HEK293 (cell line): ENCODE measurements at regions not wholly inside any gene's neighbourhood (a gene's known extent, or its start where the extent isn't known, plus 50 kb on each side); places are given as distances from the start of the nearest gene placed in this dataset.

Source experiments
- CTCF ChIA-PET: fragments of 350-600 bp; formaldehyde crosslinking; extraction: SDS; loops from one replicate; lab custom pipeline; 2021; ENCODE audit warnings: antibody characterized with exemption; lab: Yijun Ruan, JAX
- POLR2A ChIA-PET: fragments of 300-600 bp; formaldehyde crosslinking; extraction: SDS; loops from one replicate; lab custom pipeline; 2020; ENCODE audit warnings: antibody characterized with exemption, inconsistent platforms; lab: Yijun Ruan, JAX
- H3K27ac ChIP-seq: fragments of 200-500 bp; sonication (Bioruptor generic); 2 replicates; pipeline ENCODE4 v1.5.1; 2014; ENCODE audit warnings: low read depth, low read length, control low read depth, inconsistent platforms; ENCODE audit errors: extremely low read depth
- H3K36me3 ChIP-seq, 2 experiments: fragments of 200-500 bp in 1 of 2; sonication (Bioruptor generic) in 1 of 2; 1 replicate in 1 of 2; 2 replicates in 1 of 2; pipeline ENCODE4 v1.5.1; 2014 to 2017; ENCODE audit warnings: inconsistent platforms in 2 of 2, low read length in 2 of 2; ENCODE audit not compliant: control insufficient read depth in 2 of 2, insufficient read depth in 1 of 2
- H3K4me1 ChIP-seq: fragments of 200-500 bp; sonication (Bioruptor generic); 2 replicates; pipeline ENCODE4 v1.5.1; 2014; ENCODE audit warnings: mild to moderate bottlenecking, low read length, inconsistent platforms; ENCODE audit not compliant: control insufficient read depth, insufficient read depth
- H3K4me3 ChIP-seq: 2 replicates; pipeline ENCODE4 v1.5.1; 2011; ENCODE audit warnings: low read depth, mild to moderate bottlenecking, control low read depth, low read length, moderate library complexity
- H3K9me3 ChIP-seq: fragments of 200-500 bp; sonication (Bioruptor generic); 2 replicates; pipeline ENCODE4 v1.5.1; 2014; ENCODE audit warnings: low read depth, low read length, inconsistent platforms; ENCODE audit not compliant: control insufficient read depth, insufficient read depth
- BCL6B ChIP-seq: fragments of 450-650 bp; formaldehyde crosslinking; IDR thresholded peaks from 2 replicates; pipeline ENCODE4 v1.5.1; 2017; ENCODE audit warnings: missing biosample characterization, missing genetic modification characterization
- GLI4 ChIP-seq: fragments of 450-650 bp; formaldehyde crosslinking; IDR thresholded peaks from 2 replicates; pipeline ENCODE4 v1.5.1; 2016; ENCODE audit warnings: missing biosample characterization, missing genetic modification characterization
- REPIN1 ChIP-seq: fragments of 450-650 bp; formaldehyde crosslinking; IDR thresholded peaks from 2 replicates; pipeline ENCODE4 v1.5.1; 2017; ENCODE audit warnings: missing biosample characterization, missing genetic modification characterization, low read depth
- TCF7L2 ChIP-seq: IDR thresholded peaks from 2 replicates; pipeline ENCODE4 v1.6.1; 2011; ENCODE audit warnings: low read depth, mild to moderate bottlenecking, inconsistent platforms, low read length, moderate library complexity, borderline replicate concordance
- TRIM28 ChIP-seq: IDR thresholded peaks from 2 replicates; pipeline ENCODE4 v1.6.1; 2011; ENCODE audit warnings: low read length, control low read depth, borderline replicate concordance
- ZNF138 ChIP-seq: fragments of 450-650 bp; formaldehyde crosslinking; IDR thresholded peaks from 2 replicates; pipeline ENCODE4 v1.5.1; 2016; ENCODE audit warnings: missing biosample characterization, missing genetic modification characterization, borderline replicate concordance
- ZNF16 ChIP-seq: fragments of 450-650 bp; formaldehyde crosslinking; IDR thresholded peaks from 2 replicates; pipeline ENCODE4 v1.5.1; 2016; ENCODE audit warnings: low read depth, missing biosample characterization, missing genetic modification characterization
- ZNF174 ChIP-seq: fragments of 450-650 bp; formaldehyde crosslinking; IDR thresholded peaks from 2 replicates; pipeline ENCODE4 v1.5.0; 2017; ENCODE audit warnings: missing biosample characterization, mild to moderate bottlenecking, missing genetic modification characterization
- ZNF19 ChIP-seq: fragments of 450-650 bp; formaldehyde crosslinking; IDR thresholded peaks from 2 replicates; pipeline ENCODE4; 2016; ENCODE audit warnings: missing biosample characterization, missing genetic modification characterization, low read depth
- ZNF2 ChIP-seq: fragments of 450-650 bp; formaldehyde crosslinking; IDR thresholded peaks from 2 replicates; pipeline ENCODE4 v1.5.1; 2016; ENCODE audit warnings: missing biosample characterization, missing genetic modification characterization
- ZNF248 ChIP-seq: fragments of 450-650 bp; formaldehyde crosslinking; IDR thresholded peaks from 2 replicates; pipeline ENCODE4 v1.5.1; 2017; ENCODE audit warnings: missing biosample characterization, missing genetic modification characterization
- ZNF274 ChIP-seq, 2 experiments: fragments of 200-500 bp in 1 of 2; fragments of 450-650 bp in 1 of 2; sonication (Bioruptor generic) in 1 of 2; formaldehyde crosslinking in 1 of 2; IDR thresholded peaks; 2 replicates each; pipeline versions ENCODE4 v1.5.1 to v1.6.1; 2014 to 2016; ENCODE audit warnings: borderline replicate concordance in 1 of 2, inconsistent platforms in 1 of 2, low read length in 1 of 2, missing biosample characterization in 1 of 2, missing genetic modification characterization in 1 of 2
- ZNF426 ChIP-seq: fragments of 450-650 bp; formaldehyde crosslinking; IDR thresholded peaks from 2 replicates; pipeline ENCODE4 v1.5.1; 2017; ENCODE audit warnings: missing biosample characterization, missing genetic modification characterization, mild to moderate bottlenecking, inconsistent platforms, moderate library complexity
- ZNF433 ChIP-seq: fragments of 450-650 bp; formaldehyde crosslinking; IDR thresholded peaks from 2 replicates; pipeline ENCODE4 v1.5.1; 2016; ENCODE audit warnings: missing biosample characterization, missing genetic modification characterization, low read depth
- ZNF510 ChIP-seq: fragments of 450-650 bp; formaldehyde crosslinking; IDR thresholded peaks from 2 replicates; pipeline ENCODE4 v1.5.1; 2018; ENCODE audit warnings: mild to moderate bottlenecking, missing genetic modification characterization, missing biosample characterization; ENCODE audit not compliant: insufficient replicate concordance
- ZNF514 ChIP-seq: fragments of 450-650 bp; formaldehyde crosslinking; IDR thresholded peaks from 2 replicates; pipeline ENCODE4 v1.5.1; 2016; ENCODE audit warnings: missing biosample characterization, missing genetic modification characterization
- ZNF529 ChIP-seq: fragments of 450-650 bp; formaldehyde crosslinking; IDR thresholded peaks from 2 replicates; pipeline ENCODE4 v1.5.1; 2017; ENCODE audit warnings: missing genetic modification characterization, missing biosample characterization; ENCODE audit not compliant: insufficient replicate concordance
- ZNF558 ChIP-seq: fragments of 450-650 bp; formaldehyde crosslinking; IDR thresholded peaks from 2 replicates; pipeline ENCODE4 v1.5.1; 2016; ENCODE audit warnings: missing biosample characterization, missing genetic modification characterization
- ZNF621 ChIP-seq: fragments of 450-650 bp; formaldehyde crosslinking; IDR thresholded peaks from 2 replicates; pipeline ENCODE4 v1.5.1; 2017; ENCODE audit warnings: missing biosample characterization, missing genetic modification characterization
- ZNF629 ChIP-seq: fragments of 450-650 bp; formaldehyde crosslinking; IDR thresholded peaks from 2 replicates; pipeline ENCODE4 v1.5.1; 2017; ENCODE audit warnings: missing biosample characterization, missing genetic modification characterization
- ZNF776 ChIP-seq: fragments of 450-650 bp; formaldehyde crosslinking; IDR thresholded peaks from 2 replicates; pipeline ENCODE4 v1.5.0; 2017; ENCODE audit warnings: missing biosample characterization, missing genetic modification characterization, borderline replicate concordance
- ZNF792 ChIP-seq: fragments of 450-650 bp; formaldehyde crosslinking; IDR thresholded peaks from 2 replicates; pipeline ENCODE4 v1.5.1; 2016; ENCODE audit warnings: missing biosample characterization, missing genetic modification characterization
- ZNF843 ChIP-seq: fragments of 450-650 bp; formaldehyde crosslinking; IDR thresholded peaks from 2 replicates; pipeline ENCODE4 v1.5.1; 2016; ENCODE audit warnings: missing biosample characterization, missing genetic modification characterization
- TF ChIP-seq, protein P1 (sequence below): fragments of 450-650 bp; formaldehyde crosslinking; IDR thresholded peaks from 2 replicates; pipeline ENCODE4 v1.5.1; 2017; ENCODE audit warnings: missing biosample characterization, missing genetic modification characterization
- TF ChIP-seq, protein P2 (sequence below): fragments of 450-650 bp; formaldehyde crosslinking; IDR thresholded peaks from 2 replicates; pipeline ENCODE4 v1.5.1; 2016; ENCODE audit warnings: missing biosample characterization, missing genetic modification characterization
- TF ChIP-seq, protein P3 (sequence below): IDR thresholded peaks from 2 replicates; pipeline ENCODE4 v1.6.1; 2011; ENCODE audit warnings: mild to moderate bottlenecking, low read depth, low read length, borderline replicate concordance

- Histone ChIP-seq H3K9me3 (no peaks in the 10 kb centered on the region), H3K4me1 (no peaks in the 10 kb centered on the region)
- TF ChIP-seq ZNF274 (IDR thresholded peaks at IDR 0.05; ENCODE audit: low read length) (no peak), ZNF274 (tag by site-specific recombination; IDR thresholded peaks at IDR 0.05; ENCODE audit: borderline replicate concordance) (no peak), ZNF138 (tag by site-specific recombination) (no peak), ZNF558 (tag by site-specific recombination) (no peak), GLI4 (tag by site-specific recombination) (no peak), TCF7L2 (no peak), ZNF2 (tag by site-specific recombination) (no peak), ZNF621 (tag by site-specific recombination) (no peak), TRIM28 (no peak)
- TF ChIP-seq, protein P1, sequence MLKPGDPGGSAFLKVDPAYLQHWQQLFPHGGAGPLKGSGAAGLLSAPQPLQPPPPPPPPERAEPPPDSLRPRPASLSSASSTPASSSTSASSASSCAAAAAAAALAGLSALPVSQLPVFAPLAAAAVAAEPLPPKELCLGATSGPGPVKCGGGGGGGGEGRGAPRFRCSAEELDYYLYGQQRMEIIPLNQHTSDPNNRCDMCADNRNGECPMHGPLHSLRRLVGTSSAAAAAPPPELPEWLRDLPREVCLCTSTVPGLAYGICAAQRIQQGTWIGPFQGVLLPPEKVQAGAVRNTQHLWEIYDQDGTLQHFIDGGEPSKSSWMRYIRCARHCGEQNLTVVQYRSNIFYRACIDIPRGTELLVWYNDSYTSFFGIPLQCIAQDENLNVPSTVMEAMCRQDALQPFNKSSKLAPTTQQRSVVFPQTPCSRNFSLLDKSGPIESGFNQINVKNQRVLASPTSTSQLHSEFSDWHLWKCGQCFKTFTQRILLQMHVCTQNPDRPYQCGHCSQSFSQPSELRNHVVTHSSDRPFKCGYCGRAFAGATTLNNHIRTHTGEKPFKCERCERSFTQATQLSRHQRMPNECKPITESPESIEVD (tag by site-specific recombination) = no peak
- TF ChIP-seq, all 188 proteins: peak for 0
- ChIA-PET CTCF (no interaction called here), POLR2A (interaction anchor here (0.7 kb wide), 1 partner anchor 29 kb away, joined by 6 read pairs; no protein-coding TSS in a partner anchor)
- H3K4me3 ChIP-seq = no peak overlapping the region
- no peak overlapping the region for H3K27ac ChIP-seq
- no peaks in the 10 kb centered on the region for H3K36me3 ChIP-seq
Observed at GRCh38 chr2:236366049-236366387, 101.8 kb upstream of the ASB18 start.

- ChIA-PET CTCF (interaction anchor here (0.6 kb wide), 1 partner anchor 751 kb away, joined by 3 read pairs; no protein-coding TSS in a partner anchor), POLR2A (interaction anchor here (0.6 to 0.7 kb wide), 2 partner anchors 29 to 150 kb away, joined by 3 to 6 read pairs; no protein-coding TSS in a partner anchor)
- Histone ChIP-seq H3K36me3 (no peaks in the 10 kb centered on the region), H3K27ac (no peak overlapping the region), H3K9me3 (no peaks in the 10 kb centered on the region), H3K4me1 (no peaks in the 10 kb centered on the region), H3K4me3 (no peak overlapping the region)
- TF ChIP-seq ZNF433 = no peak
- TF ChIP-seq ZNF174 (tag by site-specific recombination) = no peak
- no peak for TF ChIP-seq ZNF16 (tag by site-specific recombination)
- no peak for TF ChIP-seq ZNF426
- no peak for TF ChIP-seq REPIN1
- no peak for TF ChIP-seq TRIM28
- no peak for TF ChIP-seq ZNF792 (tag by site-specific recombination)
- TF ChIP-seq GLI4 (tag by site-specific recombination) = no peak
- no peak for TF ChIP-seq ZNF514 (tag by site-specific recombination)
- no peak for TF ChIP-seq ZNF843 (tag by site-specific recombination)
- TF ChIP-seq, protein P2, sequence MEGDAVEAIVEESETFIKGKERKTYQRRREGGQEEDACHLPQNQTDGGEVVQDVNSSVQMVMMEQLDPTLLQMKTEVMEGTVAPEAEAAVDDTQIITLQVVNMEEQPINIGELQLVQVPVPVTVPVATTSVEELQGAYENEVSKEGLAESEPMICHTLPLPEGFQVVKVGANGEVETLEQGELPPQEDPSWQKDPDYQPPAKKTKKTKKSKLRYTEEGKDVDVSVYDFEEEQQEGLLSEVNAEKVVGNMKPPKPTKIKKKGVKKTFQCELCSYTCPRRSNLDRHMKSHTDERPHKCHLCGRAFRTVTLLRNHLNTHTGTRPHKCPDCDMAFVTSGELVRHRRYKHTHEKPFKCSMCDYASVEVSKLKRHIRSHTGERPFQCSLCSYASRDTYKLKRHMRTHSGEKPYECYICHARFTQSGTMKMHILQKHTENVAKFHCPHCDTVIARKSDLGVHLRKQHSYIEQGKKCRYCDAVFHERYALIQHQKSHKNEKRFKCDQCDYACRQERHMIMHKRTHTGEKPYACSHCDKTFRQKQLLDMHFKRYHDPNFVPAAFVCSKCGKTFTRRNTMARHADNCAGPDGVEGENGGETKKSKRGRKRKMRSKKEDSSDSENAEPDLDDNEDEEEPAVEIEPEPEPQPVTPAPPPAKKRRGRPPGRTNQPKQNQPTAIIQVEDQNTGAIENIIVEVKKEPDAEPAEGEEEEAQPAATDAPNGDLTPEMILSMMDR = no peak
- no peak for TF ChIP-seq ZNF629
Observed at GRCh38 chr2:236366397-236366796, 102.2 kb upstream of the ASB18 start.

GRCh38 chr2:236367506-236368289, 103.5 kb upstream of the ASB18 start:
- no peaks in the 10 kb centered on the region for H3K9me3 ChIP-seq
- no peak overlapping the region for H3K27ac ChIP-seq
- H3K36me3 ChIP-seq = no peaks in the 10 kb centered on the region
- ChIA-PET POLR2A (no interaction called here), CTCF (no interaction called here)
- no peaks in the 10 kb centered on the region for H3K4me1 ChIP-seq
- H3K4me3 ChIP-seq = no peak overlapping the region
- TF ChIP-seq ZNF248 (tag by site-specific recombination) (no peak), BCL6B (tag by site-specific recombination) (no peak), ZNF510 (tag by site-specific recombination) (no peak), ZNF19 (tag by site-specific recombination) (no peak), ZNF529 (tag by site-specific recombination) (no peak), ZNF776 (tag by site-specific recombination) (no peak)
- TF ChIP-seq, protein P3, sequence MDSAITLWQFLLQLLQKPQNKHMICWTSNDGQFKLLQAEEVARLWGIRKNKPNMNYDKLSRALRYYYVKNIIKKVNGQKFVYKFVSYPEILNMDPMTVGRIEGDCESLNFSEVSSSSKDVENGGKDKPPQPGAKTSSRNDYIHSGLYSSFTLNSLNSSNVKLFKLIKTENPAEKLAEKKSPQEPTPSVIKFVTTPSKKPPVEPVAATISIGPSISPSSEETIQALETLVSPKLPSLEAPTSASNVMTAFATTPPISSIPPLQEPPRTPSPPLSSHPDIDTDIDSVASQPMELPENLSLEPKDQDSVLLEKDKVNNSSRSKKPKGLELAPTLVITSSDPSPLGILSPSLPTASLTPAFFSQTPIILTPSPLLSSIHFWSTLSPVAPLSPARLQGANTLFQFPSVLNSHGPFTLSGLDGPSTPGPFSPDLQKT = no peak
